ENCODE measurements at regions not wholly inside any gene's neighbourhood (a gene's known extent, or its start where the extent isn't known, plus 50 kb on each side); places are given as distances from the start of the nearest gene placed in this dataset.

- Histone ChIP-seq H3K27ac (peak overlapping the region; percentile 78), H3K36me3 (no peaks in the 10 kb centered on the region), H3K9me3 (replicated peaks) (no peaks in the 10 kb centered on the region), H3K4me1 (replicated peaks) (peaks cover 80% of the 10 kb centered on the region), H3K27me3 (replicated peaks) (no peaks in the 10 kb centered on the region), H3K4me3 (no peak overlapping the region)
- DNase-seq (ENCODE audit: low read depth in 1 of 2, low spot score in 2 of 2) = peak in 1 of 2 experiments; percentile 22
Measured at GRCh38 chr21:25371841-25372425, 235.3 kb downstream of the MRPL39 start.

GRCh38 chr21:25370311-25370744, 237.0 kb downstream of the MRPL39 start:
- Histone ChIP-seq H3K27me3 (replicated peaks) (no peaks in the 10 kb centered on the region), H3K27ac (peak overlapping the region; percentile 94), H3K4me1 (replicated peaks) (peaks cover 67% of the 10 kb centered on the region), H3K4me3 (no peak overlapping the region), H3K9me3 (replicated peaks) (no peaks in the 10 kb centered on the region), H3K36me3 (no peaks in the 10 kb centered on the region)
- DNase-seq (ENCODE audit: low read depth in 1 of 2, low spot score in 2 of 2) = peak; percentile 91 to 95

- Histone ChIP-seq H3K4me1 (replicated peaks) (peaks cover 61% of the 10 kb centered on the region), H3K9me3 (replicated peaks) (no peaks in the 10 kb centered on the region), H3K27ac (peak overlapping the region; percentile 94), H3K27me3 (replicated peaks) (no peaks in the 10 kb centered on the region), H3K36me3 (no peaks in the 10 kb centered on the region), H3K4me3 (no peak overlapping the region)
- peak in 1 of 2 experiments; percentile 46 for DNase-seq (ENCODE audit: low read depth in 1 of 2, low spot score in 2 of 2)
Measured at GRCh38 chr21:25369524-25370300, 237.6 kb downstream of the MRPL39 start.

GRCh38 chr21:25368531-25368930, 238.8 kb downstream of the MRPL39 start:
- Histone ChIP-seq H3K27me3 (replicated peaks) (no peaks in the 10 kb centered on the region), H3K9me3 (replicated peaks) (no peaks in the 10 kb centered on the region), H3K27ac (peak overlapping the region; percentile 94), H3K36me3 (no peaks in the 10 kb centered on the region), H3K4me1 (replicated peaks) (peaks cover 51% of the 10 kb centered on the region), H3K4me3 (no peak overlapping the region)
- DNase-seq (ENCODE audit: low read depth in 1 of 2, low spot score in 2 of 2) = no peak

- no peak for DNase-seq (ENCODE audit: low read depth in 1 of 2, low spot score in 2 of 2)
- H3K36me3 ChIP-seq = no peaks in the 10 kb centered on the region
- H3K9me3 ChIP-seq (replicated peaks) = no peaks in the 10 kb centered on the region
- H3K4me1 ChIP-seq (replicated peaks) = peaks cover 28% of the 10 kb centered on the region
- no peak overlapping the region for H3K4me3 ChIP-seq
- H3K27me3 ChIP-seq (replicated peaks) = no peaks in the 10 kb centered on the region
- H3K27ac ChIP-seq = no peak overlapping the region
Measured at GRCh38 chr21:25366116-25366515, 241.2 kb downstream of the MRPL39 start.

GRCh38 chr21:25362375-25363267, 244.7 kb downstream of the MRPL39 start:
- Histone ChIP-seq H3K36me3 (no peaks in the 10 kb centered on the region), H3K4me3 (no peak overlapping the region), H3K9me3 (replicated peaks) (no peaks in the 10 kb centered on the region), H3K4me1 (replicated peaks) (no peaks in the 10 kb centered on the region; the same call in 1 of the 2 replicates), H3K27me3 (replicated peaks) (no peaks in the 10 kb centered on the region), H3K27ac (no peak overlapping the region)
- no peak for DNase-seq (ENCODE audit: low read depth in 1 of 2, low spot score in 2 of 2)

GRCh38 chr21:25361765-25362164, 245.5 kb downstream of the MRPL39 start:
- no peak overlapping the region for H3K27ac ChIP-seq
- DNase-seq (ENCODE audit: low read depth in 1 of 2, low spot score in 2 of 2) = no peak
- no peak overlapping the region for H3K4me3 ChIP-seq
- H3K27me3 ChIP-seq (replicated peaks) = no peaks in the 10 kb centered on the region
- H3K9me3 ChIP-seq (replicated peaks) = no peaks in the 10 kb centered on the region
- no peaks in the 10 kb centered on the region; the same call in 1 of the 2 replicates for H3K4me1 ChIP-seq (replicated peaks)
- H3K36me3 ChIP-seq = no peaks in the 10 kb centered on the region

- Histone ChIP-seq H3K27ac (no peak overlapping the region), H3K9me3 (replicated peaks) (no peaks in the 10 kb centered on the region), H3K27me3 (replicated peaks) (no peaks in the 10 kb centered on the region), H3K36me3 (no peaks in the 10 kb centered on the region), H3K4me3 (no peak overlapping the region), H3K4me1 (replicated peaks) (no peaks in the 10 kb centered on the region; the same call in 1 of the 2 replicates)
- no peak for DNase-seq (ENCODE audit: low read depth in 1 of 2, low spot score in 2 of 2)
Measured at GRCh38 chr21:25361097-25361496, 246.2 kb downstream of the MRPL39 start.

- Histone ChIP-seq H3K36me3 (no peaks in the 10 kb centered on the region), H3K9me3 (replicated peaks) (no peaks in the 10 kb centered on the region), H3K27ac (no peak overlapping the region), H3K4me3 (no peak overlapping the region), H3K4me1 (replicated peaks) (no peaks in the 10 kb centered on the region), H3K27me3 (replicated peaks) (no peaks in the 10 kb centered on the region)
- DNase-seq (ENCODE audit: low read depth in 1 of 2, low spot score in 2 of 2) = no peak
Measured at GRCh38 chr21:25360593-25360992, 246.7 kb downstream of the MRPL39 start.

- Histone ChIP-seq H3K27ac (no peak overlapping the region), H3K4me3 (no peak overlapping the region), H3K4me1 (replicated peaks) (no peaks in the 10 kb centered on the region), H3K9me3 (replicated peaks) (no peaks in the 10 kb centered on the region), H3K36me3 (no peaks in the 10 kb centered on the region), H3K27me3 (replicated peaks) (no peaks in the 10 kb centered on the region)
- no peak for DNase-seq (ENCODE audit: low read depth in 1 of 2, low spot score in 2 of 2)
Measured at GRCh38 chr21:25359724-25360123, 247.6 kb downstream of the MRPL39 start.

- H3K4me1 ChIP-seq (replicated peaks) = 0 out of 2 replicates have a peak, but pooled peaks cover 3% of the 10 kb centered on the region
- no peaks in the 10 kb centered on the region for H3K36me3 ChIP-seq
- H3K27me3 ChIP-seq (replicated peaks) = no peaks in the 10 kb centered on the region
- no peak overlapping the region for H3K4me3 ChIP-seq
- no peaks in the 10 kb centered on the region for H3K9me3 ChIP-seq (replicated peaks)
- DNase-seq (ENCODE audit: low read depth in 1 of 2, low spot score in 2 of 2) = peak; percentile 37 to 61
- no peak overlapping the region for H3K27ac ChIP-seq
Measured at GRCh38 chr21:25350056-25350455, 257.2 kb downstream of the MRPL39 start.

GRCh38 chr21:25343774-25344545, 263.3 kb downstream of the MRPL39 start:
- Histone ChIP-seq H3K4me3 (no peak overlapping the region), H3K27me3 (replicated peaks) (no peaks in the 10 kb centered on the region), H3K4me1 (replicated peaks) (0 out of 2 replicates have a peak, but pooled peaks cover 3% of the 10 kb centered on the region), H3K27ac (no peak overlapping the region), H3K9me3 (replicated peaks) (no peaks in the 10 kb centered on the region), H3K36me3 (no peaks in the 10 kb centered on the region)
- DNase-seq (ENCODE audit: low read depth in 1 of 2, low spot score in 2 of 2) = no peak

- H3K4me3 ChIP-seq = no peak overlapping the region
- 0 out of 2 replicates have a peak, but pooled peaks cover 3% of the 10 kb centered on the region for H3K4me1 ChIP-seq (replicated peaks)
- H3K9me3 ChIP-seq (replicated peaks) = no peaks in the 10 kb centered on the region
- DNase-seq (ENCODE audit: low read depth in 1 of 2, low spot score in 2 of 2) = no peak
- no peaks in the 10 kb centered on the region for H3K27me3 ChIP-seq (replicated peaks)
- no peak overlapping the region for H3K27ac ChIP-seq
- no peaks in the 10 kb centered on the region for H3K36me3 ChIP-seq
Measured at GRCh38 chr21:25342816-25343215, 264.5 kb downstream of the MRPL39 start.

Measured in SJSA1 (cell line).